H9 (cell line): ENCODE measurements at regions not wholly inside any gene's neighbourhood (a gene's known extent, or its start where the extent isn't known, plus 50 kb on each side); places are given as distances from the start of the nearest gene placed in this dataset.

Source experiments
- DNase-seq: peaks from one replicate; pipeline ENCODE4 v3.0.0-alpha.2; 2017
- H2AFZ ChIP-seq: one replicate; pipeline ENCODE4 v1.6.1; 2013; ENCODE audit warnings: mild to moderate bottlenecking, low read length, control low read depth, moderate library complexity
- H2AK5ac ChIP-seq: 2 replicates; pipeline ENCODE4 v1.6.1; 2013; ENCODE audit warnings: low read length, control low read depth, mixed read lengths; ENCODE audit not compliant: insufficient read length
- H2BK120ac ChIP-seq: one replicate; pipeline ENCODE4 v1.6.1; 2013; ENCODE audit warnings: low read depth, mild to moderate bottlenecking, low read length, control low read depth, inconsistent platforms; ENCODE audit not compliant: poor library complexity, severe bottlenecking
- H2BK12ac ChIP-seq: 2 replicates; pipeline ENCODE4 v1.6.1; 2013; ENCODE audit warnings: low read length, control low read depth, mixed read lengths, low read depth; ENCODE audit not compliant: insufficient read length
- H2BK15ac ChIP-seq: 2 replicates; pipeline ENCODE4 v1.6.1; 2013; ENCODE audit warnings: low read depth, low read length, control low read depth
- H2BK20ac ChIP-seq: one replicate; pipeline ENCODE4 v1.6.1; 2013; ENCODE audit warnings: low read depth, mild to moderate bottlenecking, low read length, control low read depth, inconsistent platforms; ENCODE audit not compliant: poor library complexity, severe bottlenecking
- H2BK5ac ChIP-seq: 2 replicates; pipeline ENCODE4 v1.6.1; 2013; ENCODE audit warnings: low read length, control low read depth, mixed read lengths; ENCODE audit not compliant: insufficient read length
- H3K14ac ChIP-seq: 2 replicates; pipeline ENCODE4 v1.6.1; 2013; ENCODE audit warnings: low read length, control low read depth; ENCODE audit not compliant: insufficient read depth
- H3K18ac ChIP-seq: 2 replicates; pipeline ENCODE4 v1.6.1; 2013; ENCODE audit warnings: low read depth, mild to moderate bottlenecking, mixed read lengths, low read length, control low read depth; ENCODE audit not compliant: insufficient read length
- H3K23ac ChIP-seq: 2 replicates; pipeline ENCODE4 v1.6.1; 2013; ENCODE audit warnings: low read length, control low read depth, mixed read lengths, low read depth; ENCODE audit not compliant: insufficient read length
- H3K23me2 ChIP-seq: 2 replicates; pipeline ENCODE4 v1.6.1; 2013; ENCODE audit warnings: low read depth, mild to moderate bottlenecking, mixed read lengths, low read length, control low read depth; ENCODE audit not compliant: insufficient read length, poor library complexity, severe bottlenecking
- H3K27ac ChIP-seq: 2 replicates; pipeline ENCODE4 v1.5.1; 2013; ENCODE audit warnings: low read length, control low read depth, mixed read lengths, low read depth; ENCODE audit not compliant: insufficient read length
- H3K27me3 ChIP-seq: 2 replicates; pipeline ENCODE4 v1.6.1; 2013; ENCODE audit warnings: low read length, control low read depth, inconsistent platforms; ENCODE audit not compliant: insufficient read depth
- H3K4ac ChIP-seq: 2 replicates; pipeline ENCODE4 v1.6.1; 2013; ENCODE audit warnings: low read depth, mild to moderate bottlenecking, control low read depth, inconsistent platforms, low read length, moderate library complexity
- H3K4me1 ChIP-seq: 2 replicates; pipeline ENCODE4 v1.6.1; 2013; ENCODE audit warnings: low read length, control low read depth, inconsistent platforms; ENCODE audit not compliant: insufficient read depth
- H3K4me2 ChIP-seq: 2 replicates; pipeline ENCODE4 v1.6.1; 2013; ENCODE audit warnings: low read length, control low read depth, mixed read lengths; ENCODE audit not compliant: insufficient read length, insufficient read depth
- H3K56ac ChIP-seq: 2 replicates; pipeline ENCODE4 v1.6.1; 2013; ENCODE audit warnings: low read depth, mild to moderate bottlenecking, mixed read lengths, low read length, control low read depth; ENCODE audit not compliant: insufficient read length
- H3K79me1 ChIP-seq: 2 replicates; pipeline ENCODE4 v1.6.1; 2013; ENCODE audit warnings: low read depth, mild to moderate bottlenecking, moderate library complexity, low read length, control low read depth, inconsistent platforms; ENCODE audit not compliant: insufficient read depth, poor library complexity, severe bottlenecking
- H3K79me2 ChIP-seq: 2 replicates; pipeline ENCODE4 v1.6.1; 2013; ENCODE audit warnings: low read length, control low read depth, inconsistent platforms; ENCODE audit not compliant: insufficient read depth
- H3K9ac ChIP-seq: 2 replicates; pipeline ENCODE4 v1.6.1; 2013; ENCODE audit warnings: low read length, control low read depth, mixed read lengths; ENCODE audit not compliant: insufficient read length; ENCODE audit errors: extremely low read depth
- H3K9me3 ChIP-seq: one replicate; pipeline ENCODE4 v1.6.1; 2013; ENCODE audit warnings: low read depth, low read length, inconsistent platforms; ENCODE audit not compliant: control insufficient read depth
- H3T11ph ChIP-seq: one replicate; pipeline ENCODE4 v1.6.1; 2013; ENCODE audit warnings: mild to moderate bottlenecking, low read length, control low read depth, inconsistent platforms
- H4K20me1 ChIP-seq: one replicate; pipeline ENCODE4 v1.6.1; 2013; ENCODE audit not compliant: control insufficient read depth, insufficient read length, insufficient read depth
- H4K5ac ChIP-seq: 2 replicates; pipeline ENCODE4 v1.6.1; 2013; ENCODE audit warnings: low read depth, mild to moderate bottlenecking, mixed read lengths, low read length, control low read depth; ENCODE audit not compliant: insufficient read length
- H4K8ac ChIP-seq: replicated peaks from 2 replicates; pipeline ENCODE4 v1.6.1; 2013; ENCODE audit warnings: low read length, control low read depth, mixed read lengths, low read depth; ENCODE audit not compliant: insufficient read length
- H4K91ac ChIP-seq: 2 replicates; pipeline ENCODE4 v1.6.1; 2013; ENCODE audit warnings: low read depth, mild to moderate bottlenecking, moderate library complexity, mixed read lengths, low read length, control low read depth; ENCODE audit not compliant: insufficient read length
- H3K27ac Mint-ChIP-seq, 3 experiments: 2 replicates in 2 of 3; 3 replicates in 1 of 3; pipeline ENCODE4 v1.8.0; 2020 to 2021; ENCODE audit warnings: mixed read lengths in 3 of 3, mild to moderate bottlenecking in 1 of 3, moderate library complexity in 1 of 3
- H3K27me3 Mint-ChIP-seq: 2 replicates; pipeline ENCODE4 v1.8.0; 2021; ENCODE audit warnings: low read depth, mild to moderate bottlenecking, moderate library complexity, mixed read lengths
- H3K36me3 Mint-ChIP-seq, 3 experiments: 2 replicates in 2 of 3; 3 replicates in 1 of 3; pipeline ENCODE4 v1.8.0; 2020 to 2021; ENCODE audit warnings: low read depth in 3 of 3, mixed read lengths in 3 of 3; ENCODE audit not compliant: insufficient read depth in 1 of 3
- H3K4me1 Mint-ChIP-seq, 2 experiments: 2 replicates each; pipeline ENCODE4 v1.8.0; 2020; ENCODE audit warnings: mixed read lengths in 2 of 2
- H3K4me3 Mint-ChIP-seq, 2 experiments: 2 replicates in 1 of 2; 3 replicates in 1 of 2; pipeline ENCODE4 v1.8.0; 2020 to 2021; ENCODE audit warnings: mild to moderate bottlenecking in 2 of 2, mixed read lengths in 2 of 2, moderate library complexity in 1 of 2
- H3K9me3 Mint-ChIP-seq, 2 experiments: 2 replicates in 1 of 2; 3 replicates in 1 of 2; pipeline ENCODE4 v1.8.0; 2020; ENCODE audit warnings: mild to moderate bottlenecking in 2 of 2, mixed read lengths in 2 of 2, moderate library complexity in 1 of 2
- CTCF ChIP-seq: fragments of 200-600 bp; sonication (generic); conservative IDR thresholded peaks from 3 replicates; pipeline ENCODE4 v1.8.0; 2021; ENCODE audit warnings: antibody characterized with exemption, mild to moderate bottlenecking
- WGBS: extraction: QIAGEN DNeasy Blood & Tissue Kit; methylation state at CpG from one replicate; pipeline ENCODE4 v1.1.7; 2013; ENCODE audit warnings: missing lambda C conversion rate, low lambda C conversion rate, mixed read lengths; ENCODE audit not compliant: insufficient read length; ENCODE audit errors: extremely low coverage; 5-methylcytosine and 5-hydroxymethylcytosine counted together

DNA sequence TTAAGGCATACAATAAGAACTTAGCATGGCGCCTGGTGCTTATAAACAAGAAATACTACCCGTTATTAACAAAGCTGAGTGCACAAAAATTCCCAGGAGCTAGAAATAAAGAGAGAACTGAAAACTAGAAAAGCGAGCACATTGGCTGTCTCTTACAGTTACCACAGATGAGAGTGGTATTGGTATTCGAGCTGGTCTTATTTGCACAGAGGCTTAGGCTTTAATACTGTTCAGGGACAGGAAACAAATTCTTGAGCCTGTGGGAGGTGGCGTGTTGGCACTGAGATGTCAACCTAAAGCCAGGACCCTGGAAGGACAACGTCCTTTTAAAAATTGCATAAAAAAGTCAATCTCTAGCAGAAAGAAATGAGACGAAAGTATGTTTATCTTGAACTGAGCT, 67.3 kb upstream of the IGFBP2 start:
- Histone ChIP-seq H3T11ph (no peak overlapping the region), H2AK5ac (no peak overlapping the region), H2BK20ac (no peak overlapping the region), H3K23ac (no peak overlapping the region), H3K27me3 (no peaks in the 10 kb centered on the region), H3K4me2 (no peak overlapping the region), H3K18ac (no peak overlapping the region), H3K27ac (no peak overlapping the region), H4K20me1 (no peaks in the 10 kb centered on the region), H3K14ac (no peak overlapping the region), H4K91ac (no peak overlapping the region), H3K4ac (no peak overlapping the region), H3K56ac (no peak overlapping the region), H3K79me2 (no peaks in the 10 kb centered on the region), H3K9ac (no peak overlapping the region), H3K23me2 (no peaks in the 10 kb centered on the region), H3K4me1 (peaks cover 14% of the 10 kb centered on the region), H3K79me1 (no peaks in the 10 kb centered on the region), H2BK5ac (no peak overlapping the region), H2BK120ac (no peak overlapping the region), H4K5ac (no peak overlapping the region), H2BK15ac (no peak overlapping the region), H4K8ac (no peak overlapping the region), H2AFZ (no peak overlapping the region), H3K9me3 (no peaks in the 10 kb centered on the region), H2BK12ac (no peak overlapping the region)
- WGBS: no CpG with 5 or more reads among the region's 7 CpGs
- no peak for TF ChIP-seq CTCF
- Mint-ChIP-seq H3K36me3 (peaks cover 0 to 15% (median 4%) of the 10 kb centered on the region in 3 experiments; a peak in 4 of 7 replicates), H3K27ac (peak overlapping the region in 1 of 3 experiments; percentile 65; a peak in 3 of 7 replicates), H3K9me3 (peaks cover 5 to 8% of the 10 kb centered on the region in 2 experiments; a peak in 4 of 5 replicates), H3K4me1 (peaks cover 69 to 70% of the 10 kb centered on the region in 2 experiments), H3K4me3 (no peak overlapping the region), H3K27me3 (no peaks in the 10 kb centered on the region; the same call in 1 of the 2 replicates)
- no peak for DNase-seq
